Muscle of back (tissue), 3 donors: ENCODE measurements at regions not wholly inside any gene's neighbourhood (a gene's known extent, or its start where the extent isn't known, plus 50 kb on each side); places are given as distances from the start of the nearest gene placed in this dataset.
"Not testable (repeated sequence)": the region's sequence is repeated elsewhere in the genome, so short reads cannot be mapped to it uniquely, and the experiment has no call there.

Experiments
- DNase-seq, 3 donors: peaks; one replicate each; pipeline versions ENCODE4 v3.0.0 to v3.0.0-alpha.2; 2013

DNA sequence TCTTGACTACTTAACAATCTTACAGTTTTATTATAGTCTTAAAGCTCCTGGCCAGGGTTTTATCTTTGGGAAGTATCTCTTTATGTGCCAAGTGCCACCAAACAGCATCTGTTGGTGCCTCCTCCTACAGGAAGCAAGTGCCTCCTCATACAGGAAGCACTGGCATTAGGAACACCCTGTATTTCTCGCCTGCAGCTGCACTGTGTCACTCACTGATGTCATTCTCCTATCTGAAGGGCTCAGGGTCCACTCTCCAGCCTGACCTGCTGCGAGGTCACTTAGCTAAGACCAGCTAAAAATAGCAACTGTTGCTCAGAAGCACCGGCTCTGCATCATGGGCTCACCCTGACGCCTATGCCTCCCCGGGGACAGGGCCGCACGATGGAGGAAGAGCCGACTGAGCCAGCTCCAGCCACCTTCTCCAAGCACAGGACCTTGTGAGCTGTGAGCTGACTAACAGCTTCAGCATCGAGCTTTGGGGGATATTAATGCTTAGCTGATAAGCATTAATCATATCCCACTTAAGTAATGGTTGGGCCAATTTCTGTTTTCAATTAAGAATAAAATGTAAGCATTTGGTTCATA, 66.3 kb upstream of the CD93 start:
- DNase-seq, result peak; percentile 51 to 76 (median 74)

DNA sequence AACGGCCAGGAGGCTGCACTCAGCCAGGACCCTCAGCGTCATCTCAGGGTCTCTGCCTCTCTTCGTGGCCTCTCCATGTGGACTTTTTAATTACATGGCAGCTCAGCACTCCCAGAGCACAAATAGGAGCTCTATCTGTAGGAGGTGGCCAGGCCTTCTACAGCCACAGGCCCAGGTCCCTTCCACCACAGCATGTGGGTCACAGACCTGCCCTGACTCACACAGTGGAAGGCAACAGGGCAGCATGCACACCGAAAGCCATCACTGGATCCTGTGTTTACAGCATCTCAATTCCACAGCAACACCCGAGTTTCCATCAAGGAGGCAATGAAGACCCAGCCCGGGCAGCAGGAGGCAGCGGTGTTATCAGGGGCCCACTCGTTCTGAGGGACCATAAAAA, 65.8 kb upstream of the CD93 start:
- no peak for DNase-seq

- DNase-seq, result no peak
Measured at GRCh38 chr20:23151008-23151703, 65.0 kb upstream of the CD93 start.

- DNase-seq, result no peak
Measured at GRCh38 chr20:23150304-23151007, 64.3 kb upstream of the CD93 start.

DNA sequence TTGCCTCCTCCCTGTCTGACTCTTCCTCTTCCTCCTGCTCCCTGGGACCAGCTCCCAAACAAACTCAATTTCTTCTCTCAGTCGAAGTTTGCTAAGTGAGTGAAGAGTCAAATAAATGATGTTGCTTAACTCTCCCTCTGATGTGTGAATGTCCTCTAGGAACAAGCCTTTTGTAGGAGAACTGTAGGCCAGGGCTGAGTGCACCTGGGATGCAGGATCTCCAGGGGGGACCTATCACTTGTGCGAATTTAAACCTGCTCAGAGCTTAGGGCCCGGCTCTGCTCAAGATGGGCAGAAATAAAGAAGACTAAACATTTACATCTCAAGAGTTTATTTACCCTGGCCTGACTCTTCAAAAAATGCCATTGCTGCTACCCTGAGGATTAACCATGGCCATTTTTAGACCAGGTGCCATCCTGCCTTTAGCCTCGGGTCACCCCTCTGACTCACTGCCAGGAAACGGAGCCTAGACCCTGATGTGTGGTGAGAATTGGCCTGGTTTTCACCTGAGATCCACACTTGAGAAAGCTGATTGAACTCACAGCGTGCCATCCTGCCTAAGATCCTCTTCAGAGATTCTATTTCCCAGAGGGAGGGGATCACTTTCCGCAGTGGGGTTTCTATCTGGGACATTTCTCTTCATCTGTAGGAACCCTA, 63.6 kb upstream of the CD93 start:
- DNase-seq, result no peak

- DNase-seq, result no peak
Measured at GRCh38 chr20:23148731-23149570, 62.8 kb upstream of the CD93 start.

- peak in 1 of 3 donors; percentile 85 for DNase-seq
Measured at GRCh38 chr20:23147964-23148730, 62.0 kb upstream of the CD93 start.

DNA sequence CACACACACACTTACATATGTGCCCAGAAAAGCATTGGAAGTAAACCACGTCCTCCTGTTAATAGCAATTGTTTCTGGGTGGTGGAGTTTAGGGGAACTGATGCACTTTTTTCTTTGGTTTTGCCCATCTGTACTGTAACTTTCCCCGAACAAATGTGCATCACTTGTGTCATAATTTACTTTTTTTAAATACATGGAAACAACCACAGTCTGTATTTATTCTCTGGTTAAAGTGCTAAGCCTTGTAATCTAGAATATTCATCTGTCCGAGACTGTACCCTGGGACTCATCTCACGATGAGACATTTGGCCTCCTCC, 61.5 kb upstream of the CD93 start:
- DNase-seq, result no peak

GRCh38 chr20:23146857-23147637, 60.9 kb upstream of the CD93 start:
- DNase-seq, result no peak

DNA sequence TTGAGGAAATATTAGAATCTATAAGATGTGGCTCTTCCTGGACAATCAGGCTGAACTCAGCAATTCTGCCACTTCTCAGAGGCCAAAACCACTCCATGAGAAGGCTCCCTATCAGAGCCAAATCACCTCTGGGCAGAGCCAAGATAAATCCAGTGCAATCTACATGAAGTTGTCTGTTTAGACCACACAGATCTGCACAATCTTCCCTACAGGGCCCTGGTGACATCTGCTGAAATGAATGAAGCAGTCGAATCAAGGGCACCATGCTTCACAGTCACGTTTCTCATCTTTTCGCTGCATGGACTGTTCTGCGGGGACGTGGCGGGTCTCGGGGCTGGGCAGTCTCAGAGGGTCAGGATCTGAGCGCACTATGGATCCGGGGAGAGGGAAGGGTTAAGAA, 60.1 kb upstream of the CD93 start:
- no peak for DNase-seq

- no peak for DNase-seq
Measured at GRCh38 chr20:23145281-23145700, 59.2 kb upstream of the CD93 start.

DNA sequence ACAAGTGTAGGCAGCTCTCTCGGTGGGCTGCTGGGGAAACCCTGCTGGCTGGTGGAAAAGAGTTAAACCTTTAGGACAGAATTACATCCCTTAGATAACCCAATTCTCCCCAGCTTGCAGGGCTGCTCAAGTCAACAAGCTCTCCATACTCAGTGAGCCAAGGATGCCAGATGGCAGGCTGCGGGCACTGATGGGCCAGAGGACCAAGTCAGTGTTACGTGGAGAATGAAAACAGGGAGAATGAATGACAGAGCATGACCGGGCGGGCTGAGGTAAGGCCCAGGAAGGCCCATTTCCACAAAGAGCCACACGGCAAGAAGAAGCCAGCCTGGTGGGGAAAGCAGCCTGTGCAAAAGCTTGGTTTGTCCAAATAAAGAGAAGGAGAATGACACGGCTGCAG, 58.7 kb upstream of the CD93 start:
- no peak for DNase-seq

GRCh38 chr20:23143986-23144690, 58.0 kb upstream of the CD93 start:
- DNase-seq, result no peak

GRCh38 chr20:23143098-23143497, 57.0 kb upstream of the CD93 start:
- peak in 2 of 3 donors; percentile 58 to 70 for DNase-seq

- DNase-seq, result no peak
Measured at GRCh38 chr20:23142162-23143050, 56.3 kb upstream of the CD93 start.

- DNase-seq, result no peak
Measured at GRCh38 chr20:23141450-23142161, 55.5 kb upstream of the CD93 start.

- no peak for DNase-seq
Measured at GRCh38 chr20:23140991-23141390, 54.9 kb upstream of the CD93 start.

DNA sequence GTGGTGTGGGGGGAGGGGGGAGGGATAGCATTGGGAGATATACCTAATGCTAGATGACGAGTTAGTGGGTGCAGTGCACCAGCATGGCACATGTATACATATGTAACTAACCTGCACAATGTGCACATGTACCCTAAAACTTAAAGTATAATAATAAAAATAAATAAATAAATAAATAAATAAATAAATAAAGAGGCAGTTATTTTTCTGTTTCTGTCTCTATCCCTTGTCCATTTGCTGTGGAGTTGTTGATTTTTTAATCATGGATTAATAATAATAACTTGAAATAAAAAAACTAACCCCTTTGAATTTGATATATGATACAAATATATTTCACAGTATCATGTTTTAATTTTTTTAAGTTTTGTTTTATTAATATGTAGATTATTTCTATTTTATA, 53.9 kb upstream of the CD93 start:
- not testable (repeated sequence) for DNase-seq
